ENCODE measurements at regions not wholly inside any gene's neighbourhood (a gene's known extent, or its start where the extent isn't known, plus 50 kb on each side); places are given as distances from the start of the nearest gene placed in this dataset.
A peak's percentile ranks its signal among the peaks of the same experiment; 100 is the strongest.

GRCh38 chr11:71201936-71202597, 50.3 kb downstream of the SHANK2 start:
- Mint-ChIP-seq H3K27me3 (peaks cover 17% of the 10 kb centered on the region), H3K4me1 (no peaks in the 10 kb centered on the region)
- DNase-seq = no peak

GRCh38 chr11:71201231-71201630, 51.1 kb downstream of the SHANK2 start:
- H3K27ac Mint-ChIP-seq = no peak overlapping the region
- H3K4me1 Mint-ChIP-seq = no peaks in the 10 kb centered on the region
- no peak overlapping the region for H3K4me3 Mint-ChIP-seq
- ATAC-seq (no peak), DNase-seq (no peak)
- H3K9me3 Mint-ChIP-seq = no peaks in the 10 kb centered on the region
- H3K27me3 Mint-ChIP-seq = peaks cover 12% of the 10 kb centered on the region

More at GRCh38 chr11:71201936-71202597, 50.3 kb downstream of the SHANK2 start:
- Mint-ChIP-seq H3K9me3 (no peaks in the 10 kb centered on the region), H3K4me3 (no peak overlapping the region), H3K27ac (peak overlapping the region in 1 of 2 donors; percentile 51)
- no peak for ATAC-seq

- H3K4me1 Mint-ChIP-seq = no peaks in the 10 kb centered on the region
- H3K9me3 Mint-ChIP-seq = no peaks in the 10 kb centered on the region
- no peak for ATAC-seq
- no peak overlapping the region for H3K4me3 Mint-ChIP-seq
- H3K27me3 Mint-ChIP-seq = peaks cover 7% of the 10 kb centered on the region
- no peak overlapping the region for H3K27ac Mint-ChIP-seq
- DNase-seq = no peak
Measured at GRCh38 chr11:71200761-71201160, 51.6 kb downstream of the SHANK2 start.

- DNase-seq (no peak), ATAC-seq (no peak)
- no peaks in the 10 kb centered on the region for H3K4me1 Mint-ChIP-seq
- H3K9me3 Mint-ChIP-seq = no peaks in the 10 kb centered on the region
- no peak overlapping the region for H3K27ac Mint-ChIP-seq
- H3K27me3 Mint-ChIP-seq = peaks cover 7% of the 10 kb centered on the region
- no peak overlapping the region for H3K4me3 Mint-ChIP-seq
Measured at GRCh38 chr11:71200172-71200716, 52.1 kb downstream of the SHANK2 start.

- Mint-ChIP-seq H3K27me3 (peaks cover 7% of the 10 kb centered on the region), H3K4me3 (no peak overlapping the region), H3K9me3 (no peaks in the 10 kb centered on the region), H3K4me1 (no peaks in the 10 kb centered on the region), H3K27ac (no peak overlapping the region)
- DNase-seq = no peak
- ATAC-seq = no peak
Measured at GRCh38 chr11:71199226-71199820, 53.1 kb downstream of the SHANK2 start.

GRCh38 chr11:71198823-71199165, 53.6 kb downstream of the SHANK2 start:
- Mint-ChIP-seq H3K4me1 (no peaks in the 10 kb centered on the region), H3K9me3 (no peaks in the 10 kb centered on the region), H3K4me3 (no peak overlapping the region), H3K27me3 (peaks cover 7% of the 10 kb centered on the region), H3K27ac (no peak overlapping the region)
- DNase-seq (no peak), ATAC-seq (no peak)

GRCh38 chr11:71198141-71198822, 54.1 kb downstream of the SHANK2 start:
- peaks cover 7% of the 10 kb centered on the region for H3K27me3 Mint-ChIP-seq
- no peaks in the 10 kb centered on the region for H3K9me3 Mint-ChIP-seq
- DNase-seq (no peak), ATAC-seq (no peak)
- H3K4me1 Mint-ChIP-seq = no peaks in the 10 kb centered on the region
- H3K27ac Mint-ChIP-seq = no peak overlapping the region
- H3K4me3 Mint-ChIP-seq = no peak overlapping the region

- Mint-ChIP-seq H3K27me3 (peaks cover under 1% of the 10 kb centered on the region), H3K9me3 (no peaks in the 10 kb centered on the region), H3K4me3 (no peak overlapping the region), H3K27ac (no peak overlapping the region), H3K4me1 (no peaks in the 10 kb centered on the region)
- DNase-seq = no peak
- no peak for ATAC-seq
Measured at GRCh38 chr11:71197096-71197495, 55.3 kb downstream of the SHANK2 start.

- ATAC-seq = no peak
Measured at GRCh38 chr11:71194710-71195109, 57.7 kb downstream of the SHANK2 start.

GRCh38 chr11:71193431-71193830, 58.9 kb downstream of the SHANK2 start:
- H3K9me3 Mint-ChIP-seq = no peaks in the 10 kb centered on the region
- DNase-seq (no peak), ATAC-seq (no peak)
- no peaks in the 10 kb centered on the region for H3K27me3 Mint-ChIP-seq
- no peak overlapping the region for H3K27ac Mint-ChIP-seq
- H3K4me3 Mint-ChIP-seq = no peak overlapping the region
- no peaks in the 10 kb centered on the region for H3K4me1 Mint-ChIP-seq

More at GRCh38 chr11:71194710-71195109, 57.7 kb downstream of the SHANK2 start:
- Mint-ChIP-seq H3K4me3 (no peak overlapping the region), H3K27me3 (no peaks in the 10 kb centered on the region), H3K27ac (no peak overlapping the region), H3K9me3 (no peaks in the 10 kb centered on the region), H3K4me1 (no peaks in the 10 kb centered on the region)
- no peak for DNase-seq

GRCh38 chr11:71192629-71193028, 59.7 kb downstream of the SHANK2 start:
- Mint-ChIP-seq H3K9me3 (no peaks in the 10 kb centered on the region), H3K27ac (no peak overlapping the region), H3K4me1 (no peaks in the 10 kb centered on the region), H3K27me3 (no peaks in the 10 kb centered on the region), H3K4me3 (no peak overlapping the region)
- no peak for ATAC-seq
- DNase-seq = no peak

- no peak for ATAC-seq
- no peaks in the 10 kb centered on the region for H3K4me1 Mint-ChIP-seq
- H3K4me3 Mint-ChIP-seq = no peak overlapping the region
- H3K27me3 Mint-ChIP-seq = no peaks in the 10 kb centered on the region
- H3K9me3 Mint-ChIP-seq = no peaks in the 10 kb centered on the region
- no peak for DNase-seq
- no peak overlapping the region for H3K27ac Mint-ChIP-seq
Measured at GRCh38 chr11:71191201-71191600, 61.2 kb downstream of the SHANK2 start.

GRCh38 chr11:71190551-71190950, 61.8 kb downstream of the SHANK2 start:
- no peaks in the 10 kb centered on the region for H3K4me1 Mint-ChIP-seq
- no peak for DNase-seq
- ATAC-seq = no peak
- H3K4me3 Mint-ChIP-seq = no peak overlapping the region
- H3K27ac Mint-ChIP-seq = no peak overlapping the region
- H3K9me3 Mint-ChIP-seq = no peaks in the 10 kb centered on the region
- H3K27me3 Mint-ChIP-seq = no peaks in the 10 kb centered on the region

- ATAC-seq = no peak
- no peak overlapping the region for H3K4me3 Mint-ChIP-seq
- no peaks in the 10 kb centered on the region for H3K4me1 Mint-ChIP-seq
- DNase-seq = no peak
- no peaks in the 10 kb centered on the region for H3K27me3 Mint-ChIP-seq
- no peak overlapping the region for H3K27ac Mint-ChIP-seq
- no peaks in the 10 kb centered on the region for H3K9me3 Mint-ChIP-seq
Measured at GRCh38 chr11:71189768-71190315, 62.5 kb downstream of the SHANK2 start.

- no peak overlapping the region for H3K4me3 Mint-ChIP-seq
- no peak overlapping the region for H3K27ac Mint-ChIP-seq
- H3K9me3 Mint-ChIP-seq = no peaks in the 10 kb centered on the region
- DNase-seq (no peak), ATAC-seq (no peak)
- no peaks in the 10 kb centered on the region for H3K27me3 Mint-ChIP-seq
- H3K4me1 Mint-ChIP-seq = no peaks in the 10 kb centered on the region
Measured at GRCh38 chr11:71188886-71189767, 63.2 kb downstream of the SHANK2 start.
